HCT116 (cell line): ENCODE measurements at regions not wholly inside any gene's neighbourhood (a gene's known extent, or its start where the extent isn't known, plus 50 kb on each side); places are given as distances from the start of the nearest gene placed in this dataset.

ENCODE experiments used
- ATAC-seq: fragments of 200-7000 bp; cut with Tn5 transposase; 2 replicates; pipeline ENCODE4 v1.9.1; 2020; ENCODE audit warnings: mild to moderate bottlenecking, moderate library complexity
- BruUV-seq: library from RNA; stranded (reverse); fragments of 400-500 nt; replicated peaks from 2 replicates; lab custom pipeline; 2021; lab: Mats Ljungman, UMichigan
- CTCF ChIA-PET: fragments of 300-600 bp; sonication (Branson Sonifier 250); formaldehyde crosslinking; loops from one replicate; lab custom pipeline; 2021; ENCODE audit warnings: antibody characterized with exemption; lab: Charles Lee
- POLR2A ChIA-PET: fragments of 300-600, 350-600 bp; sonication (Branson Sonifier 250); formaldehyde crosslinking; loops from one replicate; lab custom pipeline; 2021; ENCODE audit warnings: antibody characterized with exemption; lab: Charles Lee
- RAD21 ChIA-PET, 2 experiments: fragments of 300-600 bp; sonication (Branson Sonifier 250); formaldehyde crosslinking; loops; one replicate each; lab custom pipeline; 2023; ENCODE audit warnings: low total read pairs in 2 of 2; ENCODE audit not compliant: uncharacterized antibody in 2 of 2, unreplicated experiment in 2 of 2, low non-redundant PET in 1 of 2; lab: Charles Lee
- DNase-seq: peaks from one replicate; pipeline ENCODE4 v3.0.0-alpha.2; 2010; ENCODE audit warnings: low read depth, low spot score
- H2AFZ ChIP-seq: fragments of 200-600 bp; shearing (Covaris generic), sonication (generic); 2 replicates; pipeline ENCODE4 v1.6.1; 2017; ENCODE audit warnings: low read depth, mixed run types, mixed read lengths, antibody characterized with exemption, low read length; ENCODE audit not compliant: poor library complexity, severe bottlenecking
- H3K27ac ChIP-seq: 2 replicates; pipeline ENCODE4 v1.5.1; 2012; ENCODE audit warnings: low read depth, low read length
- H3K27me3 ChIP-seq: fragments of 200-600 bp; sonication (generic); 2 replicates; pipeline ENCODE4 v1.6.1; 2016; ENCODE audit warnings: mixed run types, low read length, mixed read lengths; ENCODE audit not compliant: insufficient read depth
- H3K36me3 ChIP-seq, 2 experiments: fragments of 200-500 bp in 1 of 2; fragments of 200-600 bp in 1 of 2; sonication (Bioruptor generic) in 1 of 2; sonication (generic) in 1 of 2; 2 replicates each; pipeline versions ENCODE4 v1.5.1 to v1.6.1; 2014 to 2016; ENCODE audit warnings: low read length in 2 of 2, inconsistent platforms in 1 of 2, mixed read lengths in 1 of 2, mixed run types in 1 of 2; ENCODE audit not compliant: insufficient read depth in 2 of 2, control insufficient read depth in 1 of 2
- H3K4me1 ChIP-seq, 2 experiments: fragments of 200-600 bp in 1 of 2; sonication (generic) in 1 of 2; 2 replicates each; pipeline versions ENCODE4 v1.5.1 to v1.6.1; 2012 to 2017; ENCODE audit warnings: low read length in 2 of 2, inconsistent platforms in 1 of 2, mild to moderate bottlenecking in 1 of 2, mixed read lengths in 1 of 2, mixed run types in 1 of 2, moderate library complexity in 1 of 2; ENCODE audit not compliant: insufficient read depth in 2 of 2, control insufficient read depth in 1 of 2
- H3K4me2 ChIP-seq: fragments of 200-600 bp; sonication (generic); 2 replicates; pipeline ENCODE4 v1.6.1; 2017; ENCODE audit warnings: mixed run types, low read length, mixed read lengths
- H3K4me3 ChIP-seq, 2 experiments: fragments of 200-600 bp in 1 of 2; sonication (generic) in 1 of 2; replicated peaks in 1 of 2; 2 replicates each; pipeline ENCODE4 v1.5.1; 2011 to 2016; ENCODE audit warnings: low read length in 2 of 2, control low read depth in 1 of 2, low read depth in 1 of 2, mild to moderate bottlenecking in 1 of 2, mixed read lengths in 1 of 2, mixed run types in 1 of 2
- H3K79me2 ChIP-seq: fragments of 200-600 bp; sonication (generic); 2 replicates; pipeline ENCODE4 v1.6.1; 2017; ENCODE audit warnings: mild to moderate bottlenecking, mixed run types, low read length, moderate library complexity, mixed read lengths; ENCODE audit not compliant: insufficient read depth
- H3K9ac ChIP-seq: fragments of 200-600 bp; sonication (generic); 2 replicates; pipeline ENCODE4 v1.6.1; 2016; ENCODE audit warnings: low read length, mixed read lengths
- H3K9me2 ChIP-seq: fragments of 200-600 bp; sonication (generic), shearing (Covaris generic); 2 replicates; pipeline ENCODE4 v1.6.1; 2017; ENCODE audit warnings: mixed run types, mild to moderate bottlenecking, moderate library complexity; ENCODE audit not compliant: insufficient read depth
- H3K9me3 ChIP-seq, 2 experiments: fragments of 200-500 bp in 1 of 2; fragments of 200-600 bp in 1 of 2; sonication (Bioruptor generic) in 1 of 2; sonication (generic) in 1 of 2; 2 replicates each; pipeline ENCODE4 v1.6.1; 2014 to 2017; ENCODE audit warnings: low read length in 2 of 2, mixed read lengths in 2 of 2, inconsistent platforms in 1 of 2, low read depth in 1 of 2, mild to moderate bottlenecking in 1 of 2, mixed run types in 1 of 2, moderate library complexity in 1 of 2; ENCODE audit not compliant: control insufficient read depth in 1 of 2, insufficient read depth in 1 of 2
- H4K20me1 ChIP-seq: fragments of 200-600 bp; sonication (generic), shearing (Covaris generic); 2 replicates; pipeline ENCODE4 v1.6.1; 2017; ENCODE audit warnings: mixed run types, mild to moderate bottlenecking, moderate library complexity; ENCODE audit not compliant: insufficient read depth
- JUND ChIP-seq: IDR thresholded peaks from 2 replicates; pipeline ENCODE4 v1.6.1; 2012
- POLR2AphosphoS5 ChIP-seq: IDR thresholded peaks from 2 replicates; pipeline ENCODE4 v1.6.1; 2011; ENCODE audit warnings: mild to moderate bottlenecking, low read depth, low read length, moderate library complexity
- ZBTB33 ChIP-seq: IDR thresholded peaks from 2 replicates; pipeline ENCODE4 v1.6.1; 2011; ENCODE audit warnings: mild to moderate bottlenecking, low read length, moderate library complexity; ENCODE audit not compliant: insufficient replicate concordance; ENCODE audit errors: extremely low read depth
- ZFX ChIP-seq: fragments of 450-650 bp; IDR thresholded peaks from 2 replicates; pipeline ENCODE4 v1.6.1; 2017
- intact Hi-C: fragments of 100-400 bp; cut with micrococcal nuclease; formaldehyde crosslinking; loops from 2 replicates; pipeline ENCODE4 v1.10.0; 2022

GRCh38 chr1:228939001-228939691 is 203.9 kb downstream of the RHOU start:
- Histone ChIP-seq H3K36me3 (no peaks in the 10 kb centered on the region), H3K4me1 (no peaks in the 10 kb centered on the region), H3K27me3 (no peaks in the 10 kb centered on the region), H3K9ac (no peak overlapping the region), H3K4me3 (no peak overlapping the region), H3K4me2 (no peak overlapping the region), H4K20me1 (no peaks in the 10 kb centered on the region), H3K9me2 (no peaks in the 10 kb centered on the region), H3K79me2 (no peaks in the 10 kb centered on the region), H3K27ac (no peak overlapping the region), H3K9me3 (no peaks in the 10 kb centered on the region), H2AFZ (no peak overlapping the region)
- DNase-seq: no peak
- no peak for ATAC-seq
- intact Hi-C loops: no loop called here
- ChIA-PET POLR2A (no interaction called here), RAD21 (no interaction called here), CTCF (no interaction called here)
- no TSS peak for BruUV-seq
- no peak for TF ChIP-seq POLR2AphosphoS5
- no peak for TF ChIP-seq ZBTB33

- H3K4me3 ChIP-seq: no peak overlapping the region
- H3K27me3 ChIP-seq: no peaks in the 10 kb centered on the region
- no TSS peak for BruUV-seq
- no peak overlapping the region for H2AFZ ChIP-seq
- intact Hi-C loops: no loop called here
- no peaks in the 10 kb centered on the region for H3K79me2 ChIP-seq
- H3K4me2 ChIP-seq: no peak overlapping the region
- ChIA-PET POLR2A (no interaction called here), CTCF (no interaction called here), RAD21 (no interaction called here)
- peaks cover 0 to 5% of the 10 kb centered on the region in 2 experiments; a peak in 2 of 4 replicates for H3K4me1 ChIP-seq
- H3K9me3 ChIP-seq: no peaks in the 10 kb centered on the region
- no peak overlapping the region for H3K9ac ChIP-seq
- TF ChIP-seq JUND: no peak
- no peak for TF ChIP-seq ZFX
- no peak for DNase-seq
- H3K36me3 ChIP-seq: no peaks in the 10 kb centered on the region
- no peak overlapping the region for H3K27ac ChIP-seq
- H4K20me1 ChIP-seq: no peaks in the 10 kb centered on the region
- H3K9me2 ChIP-seq: no peaks in the 10 kb centered on the region
- no peak for ATAC-seq
Measured at GRCh38 chr1:228939881-228940392, 204.7 kb downstream of the RHOU start.
